KMS-11 (cell line): ENCODE measurements at regions not wholly inside any gene's neighbourhood (a gene's known extent, or its start where the extent isn't known, plus 50 kb on each side); places are given as distances from the start of the nearest gene placed in this dataset.

Experiments used
- H2AFZ ChIP-seq: fragments of 200-600 bp; sonication (generic); 2 replicates; pipeline ENCODE4 v1.6.1; 2016; ENCODE audit warnings: antibody characterized with exemption, mixed run types, low read depth
- H3K27ac ChIP-seq: fragments of 200-600 bp; sonication (generic); 2 replicates; pipeline ENCODE4 v1.6.1; 2016; ENCODE audit warnings: mild to moderate bottlenecking, mixed run types
- H3K27me3 ChIP-seq: fragments of 200-600 bp; sonication (generic); 2 replicates; pipeline ENCODE4 v1.6.1; 2017; ENCODE audit warnings: mild to moderate bottlenecking, low read depth, mixed run types, moderate library complexity; ENCODE audit not compliant: insufficient read depth
- H3K36me3 ChIP-seq: fragments of 200-600 bp; sonication (generic); 2 replicates; pipeline ENCODE4 v1.6.1; 2017; ENCODE audit warnings: mild to moderate bottlenecking, mixed run types; ENCODE audit not compliant: insufficient read depth
- H3K4me1 ChIP-seq: fragments of 200-600 bp; sonication (generic); 2 replicates; pipeline ENCODE4 v1.6.1; 2016; ENCODE audit warnings: mild to moderate bottlenecking, low read depth, mixed run types; ENCODE audit not compliant: poor library complexity, severe bottlenecking
- H3K4me2 ChIP-seq: fragments of 200-600 bp; sonication (generic); 2 replicates; pipeline ENCODE4 v1.7.0; 2016; ENCODE audit warnings: mild to moderate bottlenecking, mixed run types
- H3K4me3 ChIP-seq: fragments of 200-600 bp; sonication (generic); IDR thresholded peaks from 2 replicates; pipeline ENCODE4 v1.6.1; 2017; ENCODE audit warnings: low read depth, low read length, mixed read lengths; ENCODE audit not compliant: insufficient read depth
- H3K79me2 ChIP-seq: fragments of 200-600 bp; sonication (generic); 2 replicates; pipeline ENCODE4 v1.6.1; 2016; ENCODE audit warnings: low read depth, mixed run types; ENCODE audit not compliant: insufficient read depth
- H3K9ac ChIP-seq: fragments of 200-600 bp; sonication (generic); 2 replicates; pipeline ENCODE4 v1.6.1; 2016; ENCODE audit warnings: mild to moderate bottlenecking, mixed run types
- H4K20me1 ChIP-seq: fragments of 200-600 bp; sonication (generic); 2 replicates; pipeline ENCODE4 v1.6.1; 2016; ENCODE audit warnings: mild to moderate bottlenecking, mixed run types; ENCODE audit not compliant: insufficient read depth
- CTCF ChIP-seq: fragments of 200-600 bp; sonication (generic); conservative IDR thresholded peaks from 2 replicates; pipeline ENCODE4 v1.6.1; 2017; ENCODE audit warnings: low read depth, mild to moderate bottlenecking, antibody characterized with exemption, low read length, moderate library complexity, mixed read lengths

- no peak for TF ChIP-seq CTCF
- H3K4me1 ChIP-seq: no peaks in the 10 kb centered on the region
- H3K9ac ChIP-seq: no peak overlapping the region
- no peak overlapping the region for H2AFZ ChIP-seq
- no peak overlapping the region for H3K4me3 ChIP-seq
- no peak overlapping the region for H3K4me2 ChIP-seq
- no peak overlapping the region for H3K27ac ChIP-seq
- H3K36me3 ChIP-seq: no peaks in the 10 kb centered on the region
- H4K20me1 ChIP-seq: no peaks in the 10 kb centered on the region
- no peaks in the 10 kb centered on the region for H3K79me2 ChIP-seq
- H3K27me3 ChIP-seq: no peaks in the 10 kb centered on the region
These were observed 124.5 kb upstream of the LRIG3 start for GRCh38 chr12:59044791-59045190.

GRCh38 chr12:59041241-59042121 lies 121.2 kb upstream of the LRIG3 start:
- no peak for TF ChIP-seq CTCF
- Histone ChIP-seq H4K20me1 (no peaks in the 10 kb centered on the region), H2AFZ (no peak overlapping the region), H3K4me1 (no peaks in the 10 kb centered on the region), H3K4me2 (no peak overlapping the region), H3K4me3 (no peak overlapping the region), H3K27me3 (no peaks in the 10 kb centered on the region), H3K27ac (no peak overlapping the region), H3K79me2 (no peaks in the 10 kb centered on the region), H3K36me3 (no peaks in the 10 kb centered on the region), H3K9ac (no peak overlapping the region)

- no peak for TF ChIP-seq CTCF
- H3K4me2 ChIP-seq: no peak overlapping the region
- no peak overlapping the region for H3K27ac ChIP-seq
These were observed 120.4 kb upstream of the LRIG3 start for GRCh38 chr12:59040656-59041055.

GRCh38 chr12:59040043-59040442 lies 119.7 kb upstream of the LRIG3 start:
- Histone ChIP-seq H3K79me2 (no peaks in the 10 kb centered on the region), H2AFZ (no peak overlapping the region), H4K20me1 (no peaks in the 10 kb centered on the region), H3K27ac (no peak overlapping the region), H3K27me3 (no peaks in the 10 kb centered on the region), H3K4me2 (no peak overlapping the region), H3K9ac (no peak overlapping the region), H3K4me3 (no peak overlapping the region), H3K36me3 (no peaks in the 10 kb centered on the region), H3K4me1 (no peaks in the 10 kb centered on the region)
- TF ChIP-seq CTCF: no peak

More at GRCh38 chr12:59040656-59041055, 120.4 kb upstream of the LRIG3 start:
- H3K27me3 ChIP-seq: no peaks in the 10 kb centered on the region
- H3K79me2 ChIP-seq: no peaks in the 10 kb centered on the region
- no peaks in the 10 kb centered on the region for H3K4me1 ChIP-seq
- H3K36me3 ChIP-seq: no peaks in the 10 kb centered on the region
- no peak overlapping the region for H3K4me3 ChIP-seq
- H2AFZ ChIP-seq: no peak overlapping the region
- no peak overlapping the region for H3K9ac ChIP-seq
- H4K20me1 ChIP-seq: no peaks in the 10 kb centered on the region
